AG04450 (cell line): ENCODE measurements at regions not wholly inside any gene's neighbourhood (a gene's known extent, or its start where the extent isn't known, plus 50 kb on each side); places are given as distances from the start of the nearest gene placed in this dataset.

Experiments
- CTCF ChIA-PET: fragments of 300-600, 350-600 bp; formaldehyde crosslinking; extraction: SDS; loops from one replicate; lab custom pipeline; 2022; ENCODE audit warnings: antibody characterized with exemption, inconsistent platforms; lab: Charles Lee
- POLR2A ChIA-PET: fragments of 350-600 bp; formaldehyde crosslinking; extraction: SDS; loops from one replicate; lab custom pipeline; 2021; ENCODE audit warnings: antibody characterized with exemption, inconsistent platforms; lab: Yijun Ruan, JAX
- DNase-seq: peaks from one replicate; pipeline ENCODE4 v3.0.0-alpha.2; 2011; ENCODE audit warnings: low read depth, low spot score
- H3K27ac ChIP-seq: one replicate; pipeline ENCODE4 v1.5.1; 2012; ENCODE audit warnings: low read depth, low read length, control low read depth
- H3K27me3 ChIP-seq: one replicate; pipeline ENCODE4 v1.6.0; 2012; ENCODE audit warnings: low read length; ENCODE audit not compliant: control insufficient read depth, insufficient read depth
- H3K4me3 ChIP-seq: 2 replicates; pipeline ENCODE4 v1.5.1; 2011; ENCODE audit warnings: mild to moderate bottlenecking, low read depth, low read length, control low read depth
- H3K9me3 ChIP-seq: 2 replicates; pipeline ENCODE4 v1.5.1; 2012; ENCODE audit warnings: low read length; ENCODE audit not compliant: control insufficient read depth, insufficient read depth
- CTCF ChIP-seq: IDR thresholded peaks from 2 replicates; pipeline ENCODE4 v1.5.1; 2011; ENCODE audit warnings: low read depth, low read length, control low read depth, inconsistent platforms

- no peak for DNase-seq
- TF ChIP-seq CTCF: peak; percentile 62
- CTCF ChIA-PET: no interaction called here
- Histone ChIP-seq H3K27ac (no peak overlapping the region), H3K27me3 (no peaks in the 10 kb centered on the region), H3K4me3 (no peak overlapping the region), H3K9me3 (peaks cover 57% of the 10 kb centered on the region)
- POLR2A ChIA-PET: no interaction called here
Measured at GRCh38 chr5:4879693-4880303, 260.3 kb upstream of the ADAMTS16 start.

GRCh38 chr5:4880304-4880741 is 259.8 kb upstream of the ADAMTS16 start:
- DNase-seq: no peak
- Histone ChIP-seq H3K4me3 (no peak overlapping the region), H3K27ac (no peak overlapping the region), H3K9me3 (peaks cover 55% of the 10 kb centered on the region), H3K27me3 (no peaks in the 10 kb centered on the region)
- no peak for TF ChIP-seq CTCF
- ChIA-PET CTCF (no interaction called here), POLR2A (no interaction called here)

- no peaks in the 10 kb centered on the region for H3K27me3 ChIP-seq
- CTCF ChIA-PET: no interaction called here
- POLR2A ChIA-PET: no interaction called here
- no peak overlapping the region for H3K27ac ChIP-seq
- peaks cover 50% of the 10 kb centered on the region for H3K9me3 ChIP-seq
- no peak for TF ChIP-seq CTCF
- no peak overlapping the region for H3K4me3 ChIP-seq
- DNase-seq: no peak
Measured at GRCh38 chr5:4881366-4882002, 258.6 kb upstream of the ADAMTS16 start.

- no peak for DNase-seq
- no peak overlapping the region for H3K4me3 ChIP-seq
- H3K27me3 ChIP-seq: no peaks in the 10 kb centered on the region
- CTCF ChIA-PET: no interaction called here
- H3K27ac ChIP-seq: no peak overlapping the region
- no peak for TF ChIP-seq CTCF
- peaks cover 50% of the 10 kb centered on the region for H3K9me3 ChIP-seq
- POLR2A ChIA-PET: no interaction called here
Measured at GRCh38 chr5:4882186-4882585, 257.9 kb upstream of the ADAMTS16 start.

- TF ChIP-seq CTCF: no peak
- H3K4me3 ChIP-seq: no peak overlapping the region
- DNase-seq: no peak
- peaks cover 44% of the 10 kb centered on the region for H3K9me3 ChIP-seq
- no peaks in the 10 kb centered on the region for H3K27me3 ChIP-seq
- POLR2A ChIA-PET: no interaction called here
- CTCF ChIA-PET: no interaction called here
- no peak overlapping the region for H3K27ac ChIP-seq
Measured at GRCh38 chr5:4883360-4883759, 256.8 kb upstream of the ADAMTS16 start.
